ENCODE measurements at regions not wholly inside any gene's neighbourhood (a gene's known extent, or its start where the extent isn't known, plus 50 kb on each side); places are given as distances from the start of the nearest gene placed in this dataset.

DNA sequence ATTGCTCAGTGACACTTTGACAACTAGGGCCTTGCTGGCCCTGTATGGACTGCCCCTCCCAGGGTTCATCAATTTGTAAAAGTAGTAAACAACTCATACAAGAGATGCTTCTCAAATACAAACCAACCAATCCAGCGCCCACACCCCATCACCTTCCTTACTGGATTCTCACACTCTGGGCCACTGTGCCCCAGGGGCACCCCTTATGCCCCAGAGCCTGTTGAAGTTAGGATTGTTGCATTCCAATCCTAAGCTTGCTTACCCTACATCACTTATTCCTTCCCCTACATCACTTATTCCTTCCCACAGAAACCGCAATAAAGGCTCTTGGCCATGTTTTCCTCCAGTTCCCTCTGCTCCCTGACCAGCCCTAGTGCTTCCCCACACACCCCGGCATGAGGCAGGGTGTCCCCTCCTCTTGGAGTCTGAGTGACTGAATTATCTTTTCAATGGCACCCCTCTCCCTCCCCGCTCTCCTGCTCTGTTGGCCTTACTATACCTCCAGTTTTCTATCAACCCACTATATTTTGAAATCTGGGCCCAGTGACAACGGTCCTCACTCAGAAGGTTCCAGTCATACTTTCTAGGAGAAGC is 182.4 kb upstream of the S1PR3 start:
- Mint-ChIP-seq H3K27ac (no peak overlapping the region), H3K9me3 (no peaks in the 10 kb centered on the region), H3K27me3 (ENCODE audit: low read depth in 2 of 2) (peaks cover 12 to 25% of the 10 kb centered on the region in 2 donors), H3K36me3 (no peaks in the 10 kb centered on the region), H3K4me3 (no peak overlapping the region), H3K4me1 (no peaks in the 10 kb centered on the region)
- no peak overlapping the region for H3K27ac ChIP-seq (ENCODE audit: low read length)
- no peak for DNase-seq
- no peaks in the 10 kb centered on the region for H3K4me1 ChIP-seq (ENCODE audit: control insufficient read depth, insufficient read depth, low read length)
- intact Hi-C loops (cut with micrococcal nuclease) = no loop called here
- H3K36me3 ChIP-seq (ENCODE audit: control insufficient read depth, insufficient read depth, low read length) = no peaks in the 10 kb centered on the region
- no peak overlapping the region for H3K4me3 ChIP-seq (ENCODE audit: low read length)
- no peak for TF ChIP-seq CTCF (IDR thresholded peaks at IDR 0.05)
- H3K27me3 ChIP-seq (ENCODE audit: control insufficient read depth, insufficient read depth, low read length) = no peaks in the 10 kb centered on the region
- WGBS (ENCODE audit: insufficient coverage) = 61% methylated on average over 4 of the region's 5 CpGs
- no peak for ATAC-seq
- H3K9me3 ChIP-seq (ENCODE audit: control insufficient read depth, insufficient read depth, low read length) = no peaks in the 10 kb centered on the region

- no peak overlapping the region for H3K27ac Mint-ChIP-seq
- H3K36me3 Mint-ChIP-seq = no peaks in the 10 kb centered on the region
- H3K4me1 Mint-ChIP-seq = no peaks in the 10 kb centered on the region
- intact Hi-C loops (cut with micrococcal nuclease) = no loop called here
- 45% methylated on average over 9 of the region's 9 CpGs for WGBS (ENCODE audit: insufficient coverage)
- Histone ChIP-seq H3K27ac (ENCODE audit: low read length) (no peak overlapping the region), H3K27me3 (ENCODE audit: control insufficient read depth, insufficient read depth, low read length) (no peaks in the 10 kb centered on the region), H3K36me3 (ENCODE audit: control insufficient read depth, insufficient read depth, low read length) (no peaks in the 10 kb centered on the region), H3K4me3 (ENCODE audit: low read length) (no peak overlapping the region), H3K9me3 (ENCODE audit: control insufficient read depth, insufficient read depth, low read length) (no peaks in the 10 kb centered on the region), H3K4me1 (ENCODE audit: control insufficient read depth, insufficient read depth, low read length) (no peaks in the 10 kb centered on the region)
- DNase-seq (no peak), ATAC-seq (no peak)
- no peak for TF ChIP-seq CTCF (IDR thresholded peaks at IDR 0.05)
- H3K9me3 Mint-ChIP-seq = no peaks in the 10 kb centered on the region
- peaks cover 11 to 18% of the 10 kb centered on the region in 2 donors for H3K27me3 Mint-ChIP-seq (ENCODE audit: low read depth in 2 of 2)
- H3K4me3 Mint-ChIP-seq = no peak overlapping the region
Measured at GRCh38 chr9:88809355-88810161, 181.7 kb upstream of the S1PR3 start.

- ATAC-seq (no peak), DNase-seq (no peak)
- Mint-ChIP-seq H3K4me3 (no peak overlapping the region), H3K27ac (no peak overlapping the region), H3K27me3 (ENCODE audit: low read depth in 2 of 2) (peaks cover 14 to 18% of the 10 kb centered on the region in 2 donors), H3K36me3 (no peaks in the 10 kb centered on the region), H3K9me3 (no peaks in the 10 kb centered on the region), H3K4me1 (no peaks in the 10 kb centered on the region)
- intact Hi-C loops (cut with micrococcal nuclease) = no loop called here
- no peak overlapping the region for H3K4me3 ChIP-seq (ENCODE audit: low read length)
- no peaks in the 10 kb centered on the region for H3K27me3 ChIP-seq (ENCODE audit: control insufficient read depth, insufficient read depth, low read length)
- H3K9me3 ChIP-seq (ENCODE audit: control insufficient read depth, insufficient read depth, low read length) = no peaks in the 10 kb centered on the region
- WGBS (ENCODE audit: insufficient coverage) = 30% methylated on average over 2 of the region's 2 CpGs
- TF ChIP-seq CTCF (IDR thresholded peaks at IDR 0.05) = no peak
- no peaks in the 10 kb centered on the region for H3K4me1 ChIP-seq (ENCODE audit: control insufficient read depth, insufficient read depth, low read length)
- no peaks in the 10 kb centered on the region for H3K36me3 ChIP-seq (ENCODE audit: control insufficient read depth, insufficient read depth, low read length)
- no peak overlapping the region for H3K27ac ChIP-seq (ENCODE audit: low read length)
Measured at GRCh38 chr9:88810826-88811225, 180.4 kb upstream of the S1PR3 start.
